H1 (cell line): ENCODE measurements at regions not wholly inside any gene's neighbourhood (a gene's known extent, or its start where the extent isn't known, plus 50 kb on each side); places are given as distances from the start of the nearest gene placed in this dataset.

Source experiments
- CTCF ChIA-PET: fragments of 300-600 bp; sonication (Branson Sonifier 250); formaldehyde crosslinking; loops from one replicate; lab custom pipeline; 2021; ENCODE audit not compliant: partially characterized antibody; lab: Charles Lee
- POLR2A ChIA-PET: fragments of 300-600 bp; sonication (Branson Sonifier 250); formaldehyde crosslinking; loops from one replicate; lab custom pipeline; 2021; ENCODE audit warnings: inconsistent platforms; ENCODE audit not compliant: partially characterized antibody; lab: Charles Lee
- DNase-seq, 2 experiments: peaks; one replicate each; pipeline versions ENCODE4 v3.0.0 to v3.0.0-alpha.2; 2010 to 2022; ENCODE audit warnings: low spot score in 2 of 2, low read depth in 1 of 2, mixed read lengths in 1 of 2
- FAIRE-seq: peaks from 2 replicates; lab custom pipeline; 2011; peaks lifted over from hg19 to GRCh38; lab: Jason Lieb, UNC
- H2AFZ ChIP-seq: 2 replicates; pipeline ENCODE4 v1.8.1; 2012; ENCODE audit warnings: low read length, inconsistent platforms
- H2AK5ac ChIP-seq: 2 replicates; pipeline ENCODE4 v1.6.1; 2013; ENCODE audit warnings: low read depth, low read length
- H2BK120ac ChIP-seq: replicated peaks from 2 replicates; pipeline ENCODE3; 2013; ENCODE audit warnings: low read depth, low read length, inconsistent platforms
- H2BK12ac ChIP-seq: 2 replicates; pipeline ENCODE4 v1.6.1; 2013; ENCODE audit warnings: low read depth, low read length
- H2BK15ac ChIP-seq: 2 replicates; pipeline ENCODE4 v1.6.1; 2013; ENCODE audit warnings: low read length
- H2BK20ac ChIP-seq: 2 replicates; pipeline ENCODE4 v1.6.1; 2013; ENCODE audit warnings: low read length
- H2BK5ac ChIP-seq: 2 replicates; pipeline ENCODE4 v1.6.1; 2013; ENCODE audit warnings: low read depth, low read length
- H3K14ac ChIP-seq: 2 replicates; pipeline ENCODE4 v1.6.1; 2013; ENCODE audit warnings: inconsistent platforms; ENCODE audit not compliant: insufficient read length
- H3K18ac ChIP-seq: 2 replicates; pipeline ENCODE4 v1.6.1; 2013; ENCODE audit warnings: low read length; ENCODE audit errors: extremely low read depth
- H3K23ac ChIP-seq: 2 replicates; pipeline ENCODE4 v1.6.1; 2013; ENCODE audit warnings: inconsistent platforms; ENCODE audit not compliant: insufficient read length
- H3K23me2 ChIP-seq: 2 replicates; pipeline ENCODE4 v1.6.1; 2013; ENCODE audit warnings: low read depth, low read length
- H3K27ac ChIP-seq: 2 replicates; pipeline ENCODE4 v1.6.1; 2011; ENCODE audit warnings: low read depth, low read length, inconsistent platforms
- H3K27me3 ChIP-seq, 4 experiments: replicated peaks in 1 of 4; 1 replicate in 1 of 4; 2 replicates in 3 of 4; pipeline versions ENCODE4 v1.6.1 to v1.8.1; 2011 to 2013; ENCODE audit warnings: low read length in 3 of 4, mild to moderate bottlenecking in 3 of 4, inconsistent platforms in 2 of 4, mixed read lengths in 2 of 4, moderate library complexity in 1 of 4; ENCODE audit not compliant: control insufficient read depth in 3 of 4, insufficient read depth in 3 of 4; ENCODE audit errors: extremely low read depth in 1 of 4
- H3K36me3 ChIP-seq, 4 experiments: 2 replicates each; pipeline versions ENCODE4 v1.6.1 to v1.8.1; 2011 to 2013; ENCODE audit warnings: mild to moderate bottlenecking in 4 of 4, low read length in 3 of 4, moderate library complexity in 2 of 4, control low read depth in 1 of 4, inconsistent platforms in 1 of 4; ENCODE audit not compliant: insufficient read depth in 4 of 4, control insufficient read depth in 2 of 4
- H3K4ac ChIP-seq: replicated peaks from 2 replicates; pipeline ENCODE3; 2013; ENCODE audit warnings: low read length, low read depth, mixed read lengths, inconsistent platforms; ENCODE audit not compliant: insufficient read length
- H3K4me1 ChIP-seq, 4 experiments: replicated peaks in 1 of 4; 1 replicate in 1 of 4; 2 replicates in 3 of 4; pipeline versions ENCODE4 v1.6.1 to v1.8.1; 2011 to 2013; ENCODE audit warnings: low read length in 3 of 4, inconsistent platforms in 2 of 4, mixed read lengths in 1 of 4; ENCODE audit not compliant: insufficient read depth in 4 of 4, control insufficient read depth in 3 of 4
- H3K4me2 ChIP-seq, 2 experiments: 2 replicates each; pipeline versions ENCODE4 v1.6.1 to v1.8.1; 2011 to 2013; ENCODE audit warnings: low read depth in 2 of 2, low read length in 2 of 2, control low read depth in 1 of 2, inconsistent platforms in 1 of 2, mild to moderate bottlenecking in 1 of 2; ENCODE audit not compliant: insufficient read depth in 1 of 2
- H3K4me3 ChIP-seq, 4 experiments: fragments of 200-600, 300-600 bp in 1 of 4; sonication (generic), shearing (Covaris generic), sonication (Bioruptor Twin) in 1 of 4; 2 replicates each; pipeline versions ENCODE4 v1.5.1 to v1.8.1; 2011 to 2016; ENCODE audit warnings: low read length in 4 of 4, low read depth in 3 of 4, control low read depth in 2 of 4, inconsistent platforms in 2 of 4, mild to moderate bottlenecking in 2 of 4, mixed read lengths in 1 of 4, moderate library complexity in 1 of 4; ENCODE audit not compliant: insufficient read depth in 2 of 4; ENCODE audit errors: extremely low read depth in 1 of 4
- H3K56ac ChIP-seq: replicated peaks from 2 replicates; pipeline ENCODE3; 2013; ENCODE audit warnings: low read depth, mild to moderate bottlenecking, mixed read lengths, low read length, inconsistent platforms; ENCODE audit not compliant: insufficient read length
- H3K79me1 ChIP-seq: 2 replicates; pipeline ENCODE4 v1.6.1; 2013; ENCODE audit warnings: low read depth, low read length, control low read depth
- H3K79me2 ChIP-seq, 2 experiments: 2 replicates each; pipeline versions ENCODE4 v1.6.1 to v1.8.1; 2012 to 2013; ENCODE audit warnings: low read length in 2 of 2, mild to moderate bottlenecking in 2 of 2, inconsistent platforms in 1 of 2; ENCODE audit not compliant: insufficient read depth in 2 of 2, control insufficient read depth in 1 of 2
- H3K9ac ChIP-seq, 4 experiments: replicated peaks in 1 of 4; 1 replicate in 1 of 4; 2 replicates in 3 of 4; pipeline versions ENCODE4 v1.6.1 to v1.8.1; 2011 to 2013; ENCODE audit warnings: low read depth in 3 of 4, low read length in 3 of 4, control low read depth in 2 of 4, mild to moderate bottlenecking in 2 of 4, moderate library complexity in 2 of 4, inconsistent platforms in 1 of 4; ENCODE audit errors: extremely low read depth in 1 of 4
- H3K9me3 ChIP-seq, 2 experiments: 2 replicates each; pipeline versions ENCODE4 v1.6.1 to v1.8.1; 2012 to 2013; ENCODE audit warnings: mild to moderate bottlenecking in 2 of 2, moderate library complexity in 2 of 2, control low read depth in 1 of 2, inconsistent platforms in 1 of 2, low read depth in 1 of 2, low read length in 1 of 2, mixed read lengths in 1 of 2; ENCODE audit not compliant: insufficient read depth in 2 of 2
- H4K20me1 ChIP-seq, 2 experiments: replicated peaks in 1 of 2; 2 replicates each; pipeline versions ENCODE3 to v1.8.1; 2011 to 2013; ENCODE audit warnings: inconsistent platforms in 2 of 2, low read length in 2 of 2, mild to moderate bottlenecking in 1 of 2; ENCODE audit not compliant: insufficient read depth in 2 of 2, control insufficient read depth in 1 of 2
- H4K5ac ChIP-seq: 2 replicates; pipeline ENCODE4 v1.6.1; 2013; ENCODE audit warnings: low read length, low read depth, mixed read lengths, inconsistent platforms; ENCODE audit not compliant: insufficient read length
- H4K8ac ChIP-seq: 2 replicates; pipeline ENCODE4 v1.8.0; 2013; ENCODE audit warnings: mild to moderate bottlenecking, moderate library complexity, low read length, inconsistent platforms; ENCODE audit not compliant: insufficient read depth; ENCODE audit errors: extremely low read depth
- H4K91ac ChIP-seq: replicated peaks from 2 replicates; pipeline ENCODE3; 2013; ENCODE audit warnings: low read length, mixed read lengths, inconsistent platforms; ENCODE audit not compliant: insufficient read length
- CEBPB ChIP-seq: IDR thresholded peaks from 2 replicates; pipeline ENCODE4 v1.6.1; 2012; ENCODE audit warnings: low read depth, low read length

DNA sequence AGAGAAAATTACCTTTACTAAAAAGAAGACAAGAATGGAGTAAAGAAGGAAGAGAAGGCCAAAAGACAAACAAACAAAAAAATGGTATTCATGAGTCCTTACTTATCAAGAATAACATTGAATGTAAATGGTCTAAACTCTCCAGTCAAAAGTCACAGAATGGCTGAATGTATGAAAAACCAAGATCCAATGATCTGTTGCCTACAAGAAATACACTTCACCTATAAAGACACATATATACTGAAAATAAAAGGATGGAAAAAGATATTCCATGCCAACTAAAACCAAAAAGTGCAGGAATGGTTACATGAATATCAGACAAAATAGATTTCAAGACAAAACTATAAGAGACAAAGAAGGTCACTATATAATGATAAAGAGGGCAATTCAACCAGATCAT, 65.0 kb upstream of the ASXL3 start:
- Histone ChIP-seq H3K23me2 (no peaks in the 10 kb centered on the region), H3K18ac (no peak overlapping the region), H3K14ac (no peak overlapping the region), H4K91ac (no peak overlapping the region), H3K36me3 (no peaks in the 10 kb centered on the region; a peak in 1 of 8 replicates), H3K4ac (no peak overlapping the region), H2BK12ac (no peak overlapping the region), H3K4me1 (no peaks in the 10 kb centered on the region), H3K23ac (no peak overlapping the region), H3K79me1 (no peaks in the 10 kb centered on the region), H3K9ac (no peak overlapping the region), H2AFZ (no peak overlapping the region), H2BK120ac (no peak overlapping the region), H4K8ac (no peak overlapping the region), H3K4me2 (no peak overlapping the region), H3K27ac (no peak overlapping the region), H4K5ac (no peak overlapping the region), H3K79me2 (no peaks in the 10 kb centered on the region), H2BK15ac (no peak overlapping the region), H3K4me3 (no peak overlapping the region), H4K20me1 (no peaks in the 10 kb centered on the region), H2AK5ac (no peak overlapping the region), H3K27me3 (no peaks in the 10 kb centered on the region), H3K56ac (no peak overlapping the region), H3K9me3 (peaks cover 3 to 7% of the 10 kb centered on the region in 2 experiments; a peak in 3 of 4 replicates), H2BK5ac (no peak overlapping the region), H2BK20ac (no peak overlapping the region)
- POLR2A ChIA-PET = no interaction called here
- DNase-seq (no peak), FAIRE-seq (no peak)
- TF ChIP-seq CEBPB = no peak
- CTCF ChIA-PET = interaction anchor here (0.9 kb wide), 1 partner anchor 11 kb away, joined by 4 read pairs; no protein-coding TSS in a partner anchor
